GM12878 (cell line): ENCODE measurements at regions not wholly inside any gene's neighbourhood (a gene's known extent, or its start where the extent isn't known, plus 50 kb on each side); places are given as distances from the start of the nearest gene placed in this dataset.

ENCODE experiments used
- ATAC-seq: fragments of 200-7000 bp; cut with Tn5 transposase; 3 replicates; pipeline ENCODE4 v1.9.1; 2020; ENCODE audit warnings: mild to moderate bottlenecking, moderate library complexity
- BruUV-seq: library from RNA; stranded (reverse); fragments of 400-500 nt; replicated peaks from 2 replicates; lab custom pipeline; 2021; lab: Mats Ljungman, UMichigan
- CTCF ChIA-PET: fragments of 300-600 bp; sonication (Branson Sonifier 250); formaldehyde crosslinking; extraction: SDS; loops from one replicate; lab custom pipeline; 2021; ENCODE audit warnings: inconsistent platforms; lab: Yijun Ruan, JAX
- POLR2A ChIA-PET: fragments of 350-600 bp; formaldehyde crosslinking; extraction: SDS; loops from one replicate; lab custom pipeline; 2021; ENCODE audit warnings: inconsistent platforms; lab: Charles Lee
- RAD21 ChIA-PET: fragments of 300-600 bp; sonication (Branson Sonifier 250); formaldehyde crosslinking; loops from one replicate; lab custom pipeline; 2023; ENCODE audit warnings: antibody characterized with exemption; ENCODE audit not compliant: unreplicated experiment; lab: Charles Lee
- SMC1A ChIA-PET: fragments of 300-600 bp; sonication (Branson Sonifier 250); formaldehyde crosslinking; loops from one replicate; lab custom pipeline; 2023; ENCODE audit not compliant: unreplicated experiment, uncharacterized antibody; lab: Charles Lee
- DNase-seq: peaks from one replicate; pipeline ENCODE4 v3.0.0-alpha.2; 2011; ENCODE audit warnings: low read depth, low spot score
- FAIRE-seq: peaks from 3 replicates; lab custom pipeline; 2011; peaks lifted over from hg19 to GRCh38; lab: Jason Lieb, UNC
- H2AFZ ChIP-seq: 2 replicates; pipeline ENCODE4 v1.6.0; 2011; ENCODE audit warnings: low read depth, low read length, control low read depth; ENCODE audit not compliant: control insufficient read depth
- H3K27ac ChIP-seq: 2 replicates; pipeline ENCODE4 v1.5.1; 2011; ENCODE audit warnings: control low read depth; ENCODE audit not compliant: control insufficient read depth, insufficient read depth
- H3K27me3 ChIP-seq, 2 experiments: replicated peaks in 1 of 2; 2 replicates each; pipeline versions ENCODE4 v1.6.0 to v1.6.1; 2011; ENCODE audit warnings: low read length in 1 of 2; ENCODE audit not compliant: control insufficient read depth in 2 of 2, insufficient read depth in 2 of 2
- H3K36me3 ChIP-seq, 2 experiments: 2 replicates each; pipeline ENCODE4 v1.5.1; 2011; ENCODE audit warnings: low read length in 1 of 2; ENCODE audit not compliant: control insufficient read depth in 2 of 2, insufficient read depth in 2 of 2
- H3K4me1 ChIP-seq: 2 replicates; pipeline ENCODE4 v1.6.1; 2011; ENCODE audit warnings: mild to moderate bottlenecking, low read length, moderate library complexity, mixed read lengths; ENCODE audit not compliant: control insufficient read depth, insufficient read depth
- H3K4me2 ChIP-seq: 2 replicates; pipeline ENCODE4 v1.6.0; 2011; ENCODE audit warnings: control low read depth; ENCODE audit not compliant: control insufficient read depth, insufficient read depth
- H3K4me3 ChIP-seq: fragments of 200-600 bp; sonication (generic); 2 replicates; pipeline ENCODE4 v1.5.1; 2016
- H3K79me2 ChIP-seq: 2 replicates; pipeline ENCODE4 v1.6.0; 2011; ENCODE audit warnings: low read length; ENCODE audit not compliant: control insufficient read depth, insufficient read depth
- H3K9ac ChIP-seq: 2 replicates; pipeline ENCODE4 v1.8.0; 2011; ENCODE audit warnings: low read length, control low read depth, mixed read lengths; ENCODE audit not compliant: control insufficient read depth, insufficient read depth
- H3K9me3 ChIP-seq: replicated peaks from 3 replicates; pipeline ENCODE4 v1.5.1; 2011; ENCODE audit warnings: mild to moderate bottlenecking, low read length; ENCODE audit not compliant: control insufficient read depth, insufficient read depth
- H4K20me1 ChIP-seq: 2 replicates; pipeline ENCODE4 v1.6.0; 2011; ENCODE audit not compliant: control insufficient read depth, insufficient read depth
- CBFB ChIP-seq: IDR thresholded peaks from 2 replicates; pipeline ENCODE4 v1.6.1; 2016; ENCODE audit warnings: antibody characterized with exemption, low read depth
- CBX5 ChIP-seq: sonication (generic); IDR thresholded peaks from 2 replicates; pipeline ENCODE4 v1.6.1; 2016; ENCODE audit warnings: low read depth, moderate library complexity, mild to moderate bottlenecking, inconsistent platforms
- CEBPB ChIP-seq, 2 experiments: fragments of 150-350 bp in 1 of 2; IDR thresholded peaks; 2 replicates each; pipeline ENCODE4 v1.6.1; 2012 to 2014; ENCODE audit warnings: low read depth in 2 of 2, low read length in 2 of 2, borderline replicate concordance in 1 of 2, inconsistent platforms in 1 of 2
- EED ChIP-seq: sonication (generic); IDR thresholded peaks from 2 replicates; pipeline ENCODE4 v1.6.1; 2016; ENCODE audit warnings: antibody characterized with exemption, low read depth
- RAD21 ChIP-seq: IDR thresholded peaks from 2 replicates; pipeline ENCODE4 v1.6.1; 2011; ENCODE audit warnings: mild to moderate bottlenecking, low read depth, low read length, moderate library complexity; ENCODE audit not compliant: insufficient read depth
- SMC3 ChIP-seq: IDR thresholded peaks from 2 replicates; pipeline ENCODE4 v1.6.1; 2011; ENCODE audit warnings: low read length, improper control_type of control experiment, borderline replicate concordance
- YBX1 ChIP-seq: fragments of 450-650 bp; IDR thresholded peaks from 2 replicates; pipeline ENCODE4 v1.6.1; 2016; ENCODE audit warnings: antibody characterized with exemption
- ZNF24 ChIP-seq: fragments of 450-650 bp; IDR thresholded peaks from 2 replicates; pipeline ENCODE4 v1.6.1; 2017; ENCODE audit warnings: antibody characterized with exemption, mild to moderate bottlenecking
- WGBS: methylation state at CpG from one replicate; pipeline ENCODE4 v1.1.6; 2016; ENCODE audit warnings: low lambda C conversion rate; ENCODE audit not compliant: insufficient replicate concordance, insufficient coverage; ENCODE audit errors: missing lambda C conversion rate; 5-methylcytosine and 5-hydroxymethylcytosine counted together
- in situ Hi-C: fragments of 300-500 bp; cut with MboI; formaldehyde crosslinking; loops from 9 replicates; pipeline ENCODE4 v1.14.3; 2018; ENCODE audit warnings: mixed read lengths
- intact Hi-C: fragments of 100-400 bp; cut with micrococcal nuclease; formaldehyde crosslinking; loops from one replicate; pipeline ENCODE4 v1.14.2; 2022; ENCODE audit not compliant: unreplicated experiment
- TF ChIP-seq, protein P1 (sequence below): IDR thresholded peaks from 2 replicates; pipeline ENCODE4 v1.6.1; 2012; ENCODE audit warnings: improper control_type of control experiment, low read depth, low read length; ENCODE audit not compliant: insufficient replicate concordance
- TF ChIP-seq, protein P2 (sequence below): fragments of 450-650 bp; IDR thresholded peaks from 2 replicates; pipeline ENCODE4 v1.6.1; 2014; ENCODE audit warnings: mild to moderate bottlenecking
- TF ChIP-seq, protein P3 (sequence below): fragments of 450-650 bp; IDR thresholded peaks from 2 replicates; pipeline ENCODE4 v1.6.1; 2018; ENCODE audit warnings: mild to moderate bottlenecking, low read depth, moderate library complexity; ENCODE audit not compliant: partially characterized antibody
- TF ChIP-seq, protein P4 (sequence below): fragments of 450-650 bp; IDR thresholded peaks from 2 replicates; pipeline ENCODE4 v1.6.1; 2016; ENCODE audit warnings: mild to moderate bottlenecking

DNA sequence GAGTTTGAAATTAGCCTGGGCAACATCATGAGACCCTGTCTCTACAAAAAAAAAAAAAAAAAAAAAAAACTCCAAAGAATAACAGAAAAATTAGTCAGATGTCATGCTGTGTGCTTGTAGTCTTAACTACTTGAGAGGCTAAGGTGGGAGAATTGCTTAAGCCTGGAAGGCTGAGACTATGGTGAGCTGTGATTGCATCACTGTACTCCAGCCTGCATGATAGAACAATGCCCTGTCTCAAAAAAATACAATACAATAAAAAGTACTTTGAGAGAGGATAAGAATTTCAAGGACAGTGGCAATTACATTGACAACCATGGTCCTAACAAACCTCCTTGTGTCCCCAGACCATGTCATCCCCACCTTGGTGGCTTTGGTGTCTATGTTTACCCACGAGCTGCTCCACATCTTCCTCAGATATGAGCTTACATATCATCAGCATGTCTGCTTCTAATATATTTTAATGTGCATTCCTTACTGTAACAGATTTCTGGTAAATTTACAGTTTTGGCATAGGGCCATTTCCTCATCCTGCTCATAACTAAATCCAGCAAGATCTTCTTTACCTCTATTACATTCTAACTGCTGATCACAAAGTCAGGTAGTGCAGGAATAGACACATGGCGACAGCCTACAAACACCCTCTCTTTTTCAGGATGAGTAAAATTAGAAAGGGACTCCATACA, 437.7 kb upstream of the HNRNPA3 start:
- ChIA-PET SMC1A (interaction anchor here (0.7 to 1.7 kb wide), 3 partner anchors 39 to 162 kb away, joined by 3 to 5 read pairs (median 4); no protein-coding TSS in a partner anchor), CTCF (interaction anchor here (0.6 to 2.6 kb wide), 3 partner anchors 39 to 374 kb away, joined by 3 to 8 read pairs (median 3); no protein-coding TSS in a partner anchor), RAD21 (no interaction called here), POLR2A (interaction anchor here (0.7 kb wide), 2 partner anchors 18 to 53 kb away, joined by 5 to 7 read pairs; no protein-coding TSS in a partner anchor)
- no peak overlapping the region for H3K4me3 ChIP-seq
- peaks cover 3% of the 10 kb centered on the region; the same call in 2 of the 3 replicates for H3K9me3 ChIP-seq
- H2AFZ ChIP-seq, result no peak overlapping the region
- DNase-seq, result no peak
- H3K4me2 ChIP-seq, result no peak overlapping the region
- H3K9ac ChIP-seq, result no peak overlapping the region
- no peaks in the 10 kb centered on the region for H3K79me2 ChIP-seq
- no peaks in the 10 kb centered on the region for H3K36me3 ChIP-seq
- 0% methylated on average over 2 of the region's 2 CpGs for WGBS
- no peaks in the 10 kb centered on the region for H3K4me1 ChIP-seq
- no peak overlapping the region for H3K27ac ChIP-seq
- no peaks in the 10 kb centered on the region for H4K20me1 ChIP-seq
- in situ Hi-C loops, result no loop called here
- no peak for ATAC-seq
- no TSS peak for BruUV-seq
- no peaks in the 10 kb centered on the region for H3K27me3 ChIP-seq
- intact Hi-C loops, result no loop called here
- no peak for FAIRE-seq
- TF ChIP-seq CEBPB (IDR thresholded peaks at IDR 0.05; ENCODE audit: borderline replicate concordance in 1 of 2, low read depth in 2 of 2, low read length in 2 of 2) (no peak), EED (no peak), RAD21 (no peak), YBX1 (no peak), CBFB (no peak), CBX5 (no peak), ZNF24 (no peak), SMC3 (no peak)
- TF ChIP-seq, protein P1, sequence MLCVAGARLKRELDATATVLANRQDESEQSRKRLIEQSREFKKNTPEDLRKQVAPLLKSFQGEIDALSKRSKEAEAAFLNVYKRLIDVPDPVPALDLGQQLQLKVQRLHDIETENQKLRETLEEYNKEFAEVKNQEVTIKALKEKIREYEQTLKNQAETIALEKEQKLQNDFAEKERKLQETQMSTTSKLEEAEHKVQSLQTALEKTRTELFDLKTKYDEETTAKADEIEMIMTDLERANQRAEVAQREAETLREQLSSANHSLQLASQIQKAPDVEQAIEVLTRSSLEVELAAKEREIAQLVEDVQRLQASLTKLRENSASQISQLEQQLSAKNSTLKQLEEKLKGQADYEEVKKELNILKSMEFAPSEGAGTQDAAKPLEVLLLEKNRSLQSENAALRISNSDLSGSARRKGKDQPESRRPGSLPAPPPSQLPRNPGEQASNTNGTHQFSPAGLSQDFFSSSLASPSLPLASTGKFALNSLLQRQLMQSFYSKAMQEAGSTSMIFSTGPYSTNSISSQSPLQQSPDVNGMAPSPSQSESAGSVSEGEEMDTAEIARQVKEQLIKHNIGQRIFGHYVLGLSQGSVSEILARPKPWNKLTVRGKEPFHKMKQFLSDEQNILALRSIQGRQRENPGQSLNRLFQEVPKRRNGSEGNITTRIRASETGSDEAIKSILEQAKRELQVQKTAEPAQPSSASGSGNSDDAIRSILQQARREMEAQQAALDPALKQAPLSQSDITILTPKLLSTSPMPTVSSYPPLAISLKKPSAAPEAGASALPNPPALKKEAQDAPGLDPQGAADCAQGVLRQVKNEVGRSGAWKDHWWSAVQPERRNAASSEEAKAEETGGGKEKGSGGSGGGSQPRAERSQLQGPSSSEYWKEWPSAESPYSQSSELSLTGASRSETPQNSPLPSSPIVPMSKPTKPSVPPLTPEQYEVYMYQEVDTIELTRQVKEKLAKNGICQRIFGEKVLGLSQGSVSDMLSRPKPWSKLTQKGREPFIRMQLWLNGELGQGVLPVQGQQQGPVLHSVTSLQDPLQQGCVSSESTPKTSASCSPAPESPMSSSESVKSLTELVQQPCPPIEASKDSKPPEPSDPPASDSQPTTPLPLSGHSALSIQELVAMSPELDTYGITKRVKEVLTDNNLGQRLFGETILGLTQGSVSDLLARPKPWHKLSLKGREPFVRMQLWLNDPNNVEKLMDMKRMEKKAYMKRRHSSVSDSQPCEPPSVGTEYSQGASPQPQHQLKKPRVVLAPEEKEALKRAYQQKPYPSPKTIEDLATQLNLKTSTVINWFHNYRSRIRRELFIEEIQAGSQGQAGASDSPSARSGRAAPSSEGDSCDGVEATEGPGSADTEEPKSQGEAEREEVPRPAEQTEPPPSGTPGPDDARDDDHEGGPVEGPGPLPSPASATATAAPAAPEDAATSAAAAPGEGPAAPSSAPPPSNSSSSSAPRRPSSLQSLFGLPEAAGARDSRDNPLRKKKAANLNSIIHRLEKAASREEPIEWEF, result no peak
- TF ChIP-seq, protein P2, sequence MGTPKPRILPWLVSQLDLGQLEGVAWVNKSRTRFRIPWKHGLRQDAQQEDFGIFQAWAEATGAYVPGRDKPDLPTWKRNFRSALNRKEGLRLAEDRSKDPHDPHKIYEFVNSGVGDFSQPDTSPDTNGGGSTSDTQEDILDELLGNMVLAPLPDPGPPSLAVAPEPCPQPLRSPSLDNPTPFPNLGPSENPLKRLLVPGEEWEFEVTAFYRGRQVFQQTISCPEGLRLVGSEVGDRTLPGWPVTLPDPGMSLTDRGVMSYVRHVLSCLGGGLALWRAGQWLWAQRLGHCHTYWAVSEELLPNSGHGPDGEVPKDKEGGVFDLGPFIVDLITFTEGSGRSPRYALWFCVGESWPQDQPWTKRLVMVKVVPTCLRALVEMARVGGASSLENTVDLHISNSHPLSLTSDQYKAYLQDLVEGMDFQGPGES, result no peak
- TF ChIP-seq, protein P3, sequence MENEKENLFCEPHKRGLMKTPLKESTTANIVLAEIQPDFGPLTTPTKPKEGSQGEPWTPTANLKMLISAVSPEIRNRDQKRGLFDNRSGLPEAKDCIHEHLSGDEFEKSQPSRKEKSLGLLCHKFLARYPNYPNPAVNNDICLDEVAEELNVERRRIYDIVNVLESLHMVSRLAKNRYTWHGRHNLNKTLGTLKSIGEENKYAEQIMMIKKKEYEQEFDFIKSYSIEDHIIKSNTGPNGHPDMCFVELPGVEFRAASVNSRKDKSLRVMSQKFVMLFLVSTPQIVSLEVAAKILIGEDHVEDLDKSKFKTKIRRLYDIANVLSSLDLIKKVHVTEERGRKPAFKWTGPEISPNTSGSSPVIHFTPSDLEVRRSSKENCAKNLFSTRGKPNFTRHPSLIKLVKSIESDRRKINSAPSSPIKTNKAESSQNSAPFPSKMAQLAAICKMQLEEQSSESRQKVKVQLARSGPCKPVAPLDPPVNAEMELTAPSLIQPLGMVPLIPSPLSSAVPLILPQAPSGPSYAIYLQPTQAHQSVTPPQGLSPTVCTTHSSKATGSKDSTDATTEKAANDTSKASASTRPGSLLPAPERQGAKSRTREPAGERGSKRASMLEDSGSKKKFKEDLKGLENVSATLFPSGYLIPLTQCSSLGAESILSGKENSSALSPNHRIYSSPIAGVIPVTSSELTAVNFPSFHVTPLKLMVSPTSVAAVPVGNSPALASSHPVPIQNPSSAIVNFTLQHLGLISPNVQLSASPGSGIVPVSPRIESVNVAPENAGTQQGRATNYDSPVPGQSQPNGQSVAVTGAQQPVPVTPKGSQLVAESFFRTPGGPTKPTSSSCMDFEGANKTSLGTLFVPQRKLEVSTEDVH, result no peak
- TF ChIP-seq, protein P4, sequence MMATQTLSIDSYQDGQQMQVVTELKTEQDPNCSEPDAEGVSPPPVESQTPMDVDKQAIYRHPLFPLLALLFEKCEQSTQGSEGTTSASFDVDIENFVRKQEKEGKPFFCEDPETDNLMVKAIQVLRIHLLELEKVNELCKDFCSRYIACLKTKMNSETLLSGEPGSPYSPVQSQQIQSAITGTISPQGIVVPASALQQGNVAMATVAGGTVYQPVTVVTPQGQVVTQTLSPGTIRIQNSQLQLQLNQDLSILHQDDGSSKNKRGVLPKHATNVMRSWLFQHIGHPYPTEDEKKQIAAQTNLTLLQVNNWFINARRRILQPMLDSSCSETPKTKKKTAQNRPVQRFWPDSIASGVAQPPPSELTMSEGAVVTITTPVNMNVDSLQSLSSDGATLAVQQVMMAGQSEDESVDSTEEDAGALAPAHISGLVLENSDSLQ, result no peak
